HepG2 (cell line): ENCODE measurements at regions not wholly inside any gene's neighbourhood (a gene's known extent, or its start where the extent isn't known, plus 50 kb on each side); places are given as distances from the start of the nearest gene placed in this dataset.

ENCODE experiments used
- ARID3A ChIP-seq: IDR thresholded peaks from 2 replicates; pipeline ENCODE4 v1.6.1; 2012; ENCODE audit warnings: low read depth, low read length, improper control_type of control experiment
- CHD4 ChIP-seq: fragments of 200-600 bp; sonication (generic); IDR thresholded peaks from 2 replicates; pipeline ENCODE4 v1.7.0; 2017; ENCODE audit warnings: mild to moderate bottlenecking, low read length, borderline replicate concordance
- E2F5 ChIP-seq: sonication (generic); formaldehyde crosslinking; conservative IDR thresholded peaks from 2 replicates; pipeline ENCODE4 v1.4.0; 2020; ENCODE audit warnings: missing genetic modification reagents
- ELF3 ChIP-seq: IDR thresholded peaks from 2 replicates; pipeline ENCODE4 v1.6.1; 2016; ENCODE audit warnings: missing genetic modification reagents, missing compliant biosample characterization
- FOXK1 ChIP-seq: sonication (generic); formaldehyde crosslinking; IDR thresholded peaks from 2 replicates; pipeline ENCODE4 v1.4.0; 2020; ENCODE audit warnings: low read depth, missing genetic modification reagents, borderline replicate concordance
- GTF2F1 ChIP-seq: fragments of 150-350 bp; IDR thresholded peaks from 2 replicates; pipeline ENCODE4 v1.6.1; 2014; ENCODE audit warnings: low read length
- KDM5A ChIP-seq: fragments of 200-600 bp; sonication (generic); IDR thresholded peaks from 2 replicates; pipeline ENCODE4 v1.7.0; 2018; ENCODE audit warnings: antibody characterized with exemption, mild to moderate bottlenecking, low read length, borderline replicate concordance
- MBD4 ChIP-seq: IDR thresholded peaks from 2 replicates; pipeline ENCODE4 v1.6.1; 2012; ENCODE audit warnings: low read length, inconsistent platforms, borderline replicate concordance
- NRL ChIP-seq: sonication (generic); formaldehyde crosslinking; IDR thresholded peaks from 2 replicates; pipeline ENCODE4 v1.5.0; 2020; ENCODE audit warnings: missing genetic modification reagents, mild to moderate bottlenecking, moderate library complexity, borderline replicate concordance
- ONECUT2 ChIP-seq: sonication (generic); formaldehyde crosslinking; IDR thresholded peaks from 2 replicates; pipeline ENCODE4 v1.4.0; 2020; ENCODE audit warnings: missing genetic modification reagents
- PHF5A ChIP-seq: IDR thresholded peaks from one replicate; pipeline ENCODE4 v1.6.1; 2018; ENCODE audit warnings: low read depth, missing genetic modification reagents; ENCODE audit not compliant: unreplicated experiment
- REPIN1 ChIP-seq: sonication (generic); formaldehyde crosslinking; IDR thresholded peaks from 2 replicates; pipeline ENCODE4 v1.8.0; 2022; ENCODE audit warnings: missing genetic modification reagents, low read depth, mild to moderate bottlenecking, borderline replicate concordance
- SMYD3 ChIP-seq: sonication (generic); formaldehyde crosslinking; IDR thresholded peaks from 2 replicates; pipeline ENCODE4 v1.8.1; 2023; ENCODE audit warnings: mild to moderate bottlenecking, missing genetic modification reagents
- TOE1 ChIP-seq: sonication (generic); formaldehyde crosslinking; IDR thresholded peaks from 2 replicates; pipeline ENCODE4 v1.4.0; 2020; ENCODE audit warnings: mild to moderate bottlenecking, missing genetic modification reagents
- TSC22D2 ChIP-seq: sonication (generic); formaldehyde crosslinking; IDR thresholded peaks from 2 replicates; pipeline ENCODE4 v1.5.1; 2020; ENCODE audit warnings: missing genetic modification reagents, mild to moderate bottlenecking, borderline replicate concordance
- ZBED4 ChIP-seq: sonication (generic); formaldehyde crosslinking; IDR thresholded peaks from 2 replicates; pipeline ENCODE4 v1.4.0; 2020; ENCODE audit warnings: missing genetic modification reagents, borderline replicate concordance
- ZFP36L2 ChIP-seq: sonication (generic); formaldehyde crosslinking; IDR thresholded peaks from 2 replicates; pipeline ENCODE4 v1.4.0; 2020; ENCODE audit warnings: missing genetic modification reagents
- ZNF17 ChIP-seq: sonication (generic); formaldehyde crosslinking; IDR thresholded peaks from 2 replicates; pipeline ENCODE4 v1.5.0; 2020; ENCODE audit warnings: mild to moderate bottlenecking, missing genetic modification reagents
- ZNF292 ChIP-seq: sonication (generic); formaldehyde crosslinking; IDR thresholded peaks from 2 replicates; pipeline ENCODE4 v1.8.1; 2022; ENCODE audit warnings: mild to moderate bottlenecking, low read depth, missing genetic modification reagents, borderline replicate concordance
- ZNF761 ChIP-seq: sonication (generic); formaldehyde crosslinking; conservative IDR thresholded peaks from 2 replicates; pipeline ENCODE4 v1.4.0; 2020; ENCODE audit warnings: mild to moderate bottlenecking, missing genetic modification reagents
- ZNF839 ChIP-seq: sonication (generic); formaldehyde crosslinking; IDR thresholded peaks from 2 replicates; pipeline ENCODE4 v1.4.0; 2020; ENCODE audit warnings: missing genetic modification reagents, mild to moderate bottlenecking, borderline replicate concordance

- TF ChIP-seq ZNF17 (no peak), ZNF761 (CRISPR knock-in tag) (no peak), ZBED4 (CRISPR knock-in tag) (no peak), E2F5 (CRISPR knock-in tag) (no peak), ZNF839 (no peak), NRL (CRISPR knock-in tag) (no peak), SMYD3 (CRISPR knock-in tag) (no peak; the same call in 1 of the 2 replicates), ZNF292 (CRISPR knock-in tag) (no peak), ARID3A (peak; percentile 96), ZFP36L2 (CRISPR knock-in tag) (no peak), GTF2F1 (no peak), MBD4 (peak; percentile 87), ELF3 (CRISPR knock-in tag) (peak; percentile 94), KDM5A (peak; percentile 60; the same call in 1 of the 2 replicates), CHD4 (peak; percentile 89; the same call in 1 of the 2 replicates), PHF5A (CRISPR knock-in tag) (no peak), TOE1 (CRISPR knock-in tag) (no peak), FOXK1 (0 out of 2 replicates have a peak, but pooled peaks have one; percentile 79), ONECUT2 (CRISPR knock-in tag) (peak; percentile 44; the same call in 1 of the 2 replicates), TSC22D2 (CRISPR knock-in tag) (no peak), REPIN1 (no peak)
These were observed 63.2 kb upstream of the TMEM17 start (continued) for GRCh38 chr2:62568983-62569837.
